HCT116 (cell line): ENCODE measurements at regions not wholly inside any gene's neighbourhood (a gene's known extent, or its start where the extent isn't known, plus 50 kb on each side); places are given as distances from the start of the nearest gene placed in this dataset.

ENCODE experiments used
- ATAC-seq: fragments of 200-7000 bp; cut with Tn5 transposase; 2 replicates; pipeline ENCODE4 v1.9.1; 2020; ENCODE audit warnings: mild to moderate bottlenecking, moderate library complexity
- BruUV-seq: library from RNA; stranded (reverse); fragments of 400-500 nt; replicated peaks from 2 replicates; lab custom pipeline; 2021; lab: Mats Ljungman, UMichigan
- CTCF ChIA-PET: fragments of 300-600 bp; sonication (Branson Sonifier 250); formaldehyde crosslinking; loops from one replicate; lab custom pipeline; 2021; ENCODE audit warnings: antibody characterized with exemption; lab: Charles Lee
- POLR2A ChIA-PET: fragments of 300-600, 350-600 bp; sonication (Branson Sonifier 250); formaldehyde crosslinking; loops from one replicate; lab custom pipeline; 2021; ENCODE audit warnings: antibody characterized with exemption; lab: Charles Lee
- RAD21 ChIA-PET, 2 experiments: fragments of 300-600 bp; sonication (Branson Sonifier 250); formaldehyde crosslinking; loops; one replicate each; lab custom pipeline; 2023; ENCODE audit warnings: low total read pairs in 2 of 2; ENCODE audit not compliant: uncharacterized antibody in 2 of 2, unreplicated experiment in 2 of 2, low non-redundant PET in 1 of 2; lab: Charles Lee
- DNase-seq: peaks from one replicate; pipeline ENCODE4 v3.0.0-alpha.2; 2010; ENCODE audit warnings: low read depth, low spot score
- H2AFZ ChIP-seq: fragments of 200-600 bp; shearing (Covaris generic), sonication (generic); 2 replicates; pipeline ENCODE4 v1.6.1; 2017; ENCODE audit warnings: low read depth, mixed run types, mixed read lengths, antibody characterized with exemption, low read length; ENCODE audit not compliant: poor library complexity, severe bottlenecking
- H3K27ac ChIP-seq: 2 replicates; pipeline ENCODE4 v1.5.1; 2012; ENCODE audit warnings: low read depth, low read length
- H3K27me3 ChIP-seq: fragments of 200-600 bp; sonication (generic); 2 replicates; pipeline ENCODE4 v1.6.1; 2016; ENCODE audit warnings: mixed run types, low read length, mixed read lengths; ENCODE audit not compliant: insufficient read depth
- H3K36me3 ChIP-seq, 2 experiments: fragments of 200-500 bp in 1 of 2; fragments of 200-600 bp in 1 of 2; sonication (Bioruptor generic) in 1 of 2; sonication (generic) in 1 of 2; 2 replicates each; pipeline versions ENCODE4 v1.5.1 to v1.6.1; 2014 to 2016; ENCODE audit warnings: low read length in 2 of 2, inconsistent platforms in 1 of 2, mixed read lengths in 1 of 2, mixed run types in 1 of 2; ENCODE audit not compliant: insufficient read depth in 2 of 2, control insufficient read depth in 1 of 2
- H3K4me1 ChIP-seq, 2 experiments: fragments of 200-600 bp in 1 of 2; sonication (generic) in 1 of 2; 2 replicates each; pipeline versions ENCODE4 v1.5.1 to v1.6.1; 2012 to 2017; ENCODE audit warnings: low read length in 2 of 2, inconsistent platforms in 1 of 2, mild to moderate bottlenecking in 1 of 2, mixed read lengths in 1 of 2, mixed run types in 1 of 2, moderate library complexity in 1 of 2; ENCODE audit not compliant: insufficient read depth in 2 of 2, control insufficient read depth in 1 of 2
- H3K4me2 ChIP-seq: fragments of 200-600 bp; sonication (generic); 2 replicates; pipeline ENCODE4 v1.6.1; 2017; ENCODE audit warnings: mixed run types, low read length, mixed read lengths
- H3K4me3 ChIP-seq, 2 experiments: fragments of 200-600 bp in 1 of 2; sonication (generic) in 1 of 2; replicated peaks in 1 of 2; 2 replicates each; pipeline ENCODE4 v1.5.1; 2011 to 2016; ENCODE audit warnings: low read length in 2 of 2, control low read depth in 1 of 2, low read depth in 1 of 2, mild to moderate bottlenecking in 1 of 2, mixed read lengths in 1 of 2, mixed run types in 1 of 2
- H3K79me2 ChIP-seq: fragments of 200-600 bp; sonication (generic); 2 replicates; pipeline ENCODE4 v1.6.1; 2017; ENCODE audit warnings: mild to moderate bottlenecking, mixed run types, low read length, moderate library complexity, mixed read lengths; ENCODE audit not compliant: insufficient read depth
- H3K9ac ChIP-seq: fragments of 200-600 bp; sonication (generic); 2 replicates; pipeline ENCODE4 v1.6.1; 2016; ENCODE audit warnings: low read length, mixed read lengths
- H3K9me2 ChIP-seq: fragments of 200-600 bp; sonication (generic), shearing (Covaris generic); 2 replicates; pipeline ENCODE4 v1.6.1; 2017; ENCODE audit warnings: mixed run types, mild to moderate bottlenecking, moderate library complexity; ENCODE audit not compliant: insufficient read depth
- H3K9me3 ChIP-seq, 2 experiments: fragments of 200-500 bp in 1 of 2; fragments of 200-600 bp in 1 of 2; sonication (Bioruptor generic) in 1 of 2; sonication (generic) in 1 of 2; 2 replicates each; pipeline ENCODE4 v1.6.1; 2014 to 2017; ENCODE audit warnings: low read length in 2 of 2, mixed read lengths in 2 of 2, inconsistent platforms in 1 of 2, low read depth in 1 of 2, mild to moderate bottlenecking in 1 of 2, mixed run types in 1 of 2, moderate library complexity in 1 of 2; ENCODE audit not compliant: control insufficient read depth in 1 of 2, insufficient read depth in 1 of 2
- H4K20me1 ChIP-seq: fragments of 200-600 bp; sonication (generic), shearing (Covaris generic); 2 replicates; pipeline ENCODE4 v1.6.1; 2017; ENCODE audit warnings: mixed run types, mild to moderate bottlenecking, moderate library complexity; ENCODE audit not compliant: insufficient read depth
- CBX3 ChIP-seq: IDR thresholded peaks from 2 replicates; pipeline ENCODE4 v1.6.1; 2012; ENCODE audit warnings: low read depth
- CTCF ChIP-seq, 3 experiments: fragments of 200-600 bp in 1 of 3; sonication (generic) in 1 of 3; IDR thresholded peaks in 2 of 3; conservative IDR thresholded peaks in 1 of 3; 2 replicates each; pipeline ENCODE4 v1.5.1; 2012 to 2017; ENCODE audit warnings: low read depth in 2 of 3, low read length in 2 of 3, antibody characterized with exemption in 1 of 3, borderline replicate concordance in 1 of 3, control low read depth in 1 of 3, mild to moderate bottlenecking in 1 of 3, mixed read lengths in 1 of 3, mixed run types in 1 of 3, moderate library complexity in 1 of 3; ENCODE audit not compliant: insufficient read depth in 1 of 3
- EGR1 ChIP-seq: IDR thresholded peaks from 2 replicates; pipeline ENCODE4 v1.6.1; 2012; ENCODE audit warnings: low read depth
- EZH2 ChIP-seq: fragments of 200-600 bp; sonication (generic); IDR thresholded peaks from 2 replicates; pipeline ENCODE4 v1.6.1; 2017; ENCODE audit warnings: antibody characterized with exemption, mixed run types
- EZH2phosphoT487 ChIP-seq: fragments of 200-600 bp; IDR thresholded peaks from 2 replicates; pipeline ENCODE4 v1.6.1; 2018; ENCODE audit warnings: antibody characterized with exemption, borderline replicate concordance
- FOSL1 ChIP-seq: IDR thresholded peaks from 2 replicates; pipeline ENCODE4 v1.6.1; 2012; ENCODE audit warnings: low read depth
- JUND ChIP-seq: IDR thresholded peaks from 2 replicates; pipeline ENCODE4 v1.6.1; 2012
- POLR2A ChIP-seq: IDR thresholded peaks from 2 replicates; pipeline ENCODE4 v1.7.0; 2011; ENCODE audit warnings: borderline replicate concordance; ENCODE audit not compliant: insufficient read depth, insufficient read length; ENCODE audit errors: extremely low read depth
- REST ChIP-seq: IDR thresholded peaks from 2 replicates; pipeline ENCODE4 v1.6.1; 2012; ENCODE audit warnings: low read depth
- SRF ChIP-seq: IDR thresholded peaks from 2 replicates; pipeline ENCODE4 v1.6.1; 2012; ENCODE audit warnings: low read depth
- ZFX ChIP-seq: fragments of 450-650 bp; IDR thresholded peaks from 2 replicates; pipeline ENCODE4 v1.6.1; 2017
- ZNF274 ChIP-seq: fragments of 200-500 bp; sonication (Bioruptor generic); IDR thresholded peaks from 2 replicates; pipeline ENCODE4 v1.6.1; 2014; ENCODE audit warnings: mild to moderate bottlenecking, low read depth, low read length, inconsistent platforms
- intact Hi-C: fragments of 100-400 bp; cut with micrococcal nuclease; formaldehyde crosslinking; loops from 2 replicates; pipeline ENCODE4 v1.10.0; 2022
- TF ChIP-seq, protein P1 (sequence below): IDR thresholded peaks from 2 replicates; pipeline ENCODE4 v1.6.1; 2012

- ChIA-PET CTCF (no interaction called here), POLR2A (no interaction called here)
- Histone ChIP-seq H4K20me1 (no peaks in the 10 kb centered on the region), H3K27me3 (peaks cover 3% of the 10 kb centered on the region; the same call in 1 of the 2 replicates), H3K79me2 (no peaks in the 10 kb centered on the region), H3K4me2 (no peak overlapping the region), H3K9me2 (no peaks in the 10 kb centered on the region), H3K9ac (no peak overlapping the region), H3K4me3 (no peak overlapping the region), H3K4me1 (no peaks in the 10 kb centered on the region), H3K36me3 (no peaks in the 10 kb centered on the region), H3K27ac (no peak overlapping the region)
- intact Hi-C loops, result loop anchor here (10.0 kb wide), 1 partner anchor 57 kb away; no protein-coding TSS in a partner anchor
- BruUV-seq, result no TSS peak
- TF ChIP-seq, protein P1, sequence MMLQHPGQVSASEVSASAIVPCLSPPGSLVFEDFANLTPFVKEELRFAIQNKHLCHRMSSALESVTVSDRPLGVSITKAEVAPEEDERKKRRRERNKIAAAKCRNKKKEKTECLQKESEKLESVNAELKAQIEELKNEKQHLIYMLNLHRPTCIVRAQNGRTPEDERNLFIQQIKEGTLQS, result no peak
- no peak for TF ChIP-seq POLR2A
- no peak for TF ChIP-seq EZH2
- TF ChIP-seq SRF, result no peak
- TF ChIP-seq EZH2phosphoT487, result no peak
- TF ChIP-seq ZNF274, result no peak
- TF ChIP-seq ZFX, result no peak
- TF ChIP-seq EGR1, result no peak
- no peak for TF ChIP-seq JUND
- TF ChIP-seq CBX3, result no peak
- no peak for TF ChIP-seq FOSL1
- TF ChIP-seq, all 23 proteins: peak for 0
- no peaks in the 10 kb centered on the region for H3K9me3 ChIP-seq
- no peak for ATAC-seq
- RAD21 ChIA-PET, result no interaction called here
- H2AFZ ChIP-seq, result no peak overlapping the region
- no peak for DNase-seq
Measured at GRCh38 chr20:40291493-40292135, 397.4 kb downstream of the MAFB start.

GRCh38 chr20:40287683-40288082 is 401.4 kb downstream of the MAFB start:
- Histone ChIP-seq H3K9me3 (no peaks in the 10 kb centered on the region), H3K4me2 (no peak overlapping the region), H3K9me2 (no peaks in the 10 kb centered on the region), H4K20me1 (no peaks in the 10 kb centered on the region), H3K36me3 (no peaks in the 10 kb centered on the region), H3K4me1 (no peaks in the 10 kb centered on the region), H3K4me3 (no peak overlapping the region), H2AFZ (no peak overlapping the region), H3K27me3 (peaks cover 15% of the 10 kb centered on the region; the same call in 1 of the 2 replicates), H3K9ac (no peak overlapping the region), H3K79me2 (no peaks in the 10 kb centered on the region), H3K27ac (no peak overlapping the region)
- ATAC-seq (no peak), DNase-seq (no peak)
- intact Hi-C loops, result no loop called here
- BruUV-seq, result no TSS peak
- ChIA-PET RAD21 (no interaction called here), POLR2A (no interaction called here), CTCF (no interaction called here)
- TF ChIP-seq EGR1 (no peak), REST (no peak), SRF (no peak), CTCF (IDR thresholded peaks at IDR 0.05 in 2 of 3, conservative IDR thresholded peaks at IDR 0.05 in 1 of 3; ENCODE audit: borderline replicate concordance in 1 of 3, insufficient read depth in 1 of 3, low read depth in 2 of 3, low read length in 2 of 3) (no peak), ZFX (no peak)
- TF ChIP-seq, protein P1, result no peak
